Ectodermal cell (in vitro differentiated cells): ENCODE measurements at regions not wholly inside any gene's neighbourhood (a gene's known extent, or its start where the extent isn't known, plus 50 kb on each side); places are given as distances from the start of the nearest gene placed in this dataset.
"Not testable (repeated sequence)": the region's sequence is repeated elsewhere in the genome, so short reads cannot be mapped to it uniquely, and the experiment has no call there.

Source experiments
- H3K27ac ChIP-seq: 2 replicates; pipeline ENCODE4 v1.7.0; 2013; ENCODE audit warnings: mild to moderate bottlenecking, low read depth, low read length; ENCODE audit not compliant: insufficient read depth, poor library complexity, severe bottlenecking
- H3K27me3 ChIP-seq: 2 replicates; pipeline ENCODE4 v1.7.0; 2013; ENCODE audit warnings: mild to moderate bottlenecking, low read length; ENCODE audit not compliant: insufficient read depth, control insufficient read depth, poor library complexity, severe bottlenecking
- H3K36me3 ChIP-seq: one replicate; pipeline ENCODE4 v1.7.0; 2013; ENCODE audit warnings: low read length; ENCODE audit not compliant: control insufficient read depth, insufficient read depth
- H3K4me1 ChIP-seq: one replicate; pipeline ENCODE4 v1.7.0; 2013; ENCODE audit warnings: low read length; ENCODE audit not compliant: control insufficient read depth, insufficient read depth
- H3K4me3 ChIP-seq: 2 replicates; pipeline ENCODE4 v1.7.0; 2013; ENCODE audit warnings: low read depth, low read length, control low read depth; ENCODE audit not compliant: insufficient read depth
- H3K9me3 ChIP-seq: 2 replicates; pipeline ENCODE4 v1.7.0; 2013; ENCODE audit warnings: mild to moderate bottlenecking, low read length, moderate library complexity; ENCODE audit not compliant: control insufficient read depth
- WGBS, 2 experiments: methylation state at CpG; one replicate each; pipeline ENCODE4 v1.1.7; 2013; ENCODE audit warnings: missing lambda C conversion rate in 2 of 2; 5-methylcytosine and 5-hydroxymethylcytosine counted together

- no peaks in the 10 kb centered on the region for H3K9me3 ChIP-seq
- H3K4me1 ChIP-seq: no peaks in the 10 kb centered on the region
- no peak overlapping the region for H3K27ac ChIP-seq
- no peaks in the 10 kb centered on the region for H3K36me3 ChIP-seq
- 95 to 99% methylated on average over 4 of the region's 5 CpGs for WGBS, 2 experiments
- no peak overlapping the region for H3K4me3 ChIP-seq
- no peaks in the 10 kb centered on the region for H3K27me3 ChIP-seq
Observed at GRCh38 chrX:13188731-13189309, 131.0 kb downstream of the ATXN3L start.

- not testable (repeated sequence) for H3K27me3 ChIP-seq, H3K27ac ChIP-seq, H3K4me1 ChIP-seq, H3K9me3 ChIP-seq, H3K4me3 ChIP-seq, H3K36me3 ChIP-seq
- WGBS, 2 experiments: 100% methylated on average over 2 to 3 of the region's 3 CpGs
Observed at GRCh38 chrX:13186643-13187042, 133.2 kb downstream of the ATXN3L start.

- Histone ChIP-seq H3K4me1 (no peaks in the 10 kb centered on the region), H3K27me3 (no peaks in the 10 kb centered on the region), H3K27ac (no peak overlapping the region), H3K36me3 (no peaks in the 10 kb centered on the region), H3K9me3 (no peaks in the 10 kb centered on the region), H3K4me3 (no peak overlapping the region)
- WGBS, 2 experiments: 93 to 100% methylated on average over 1 of the region's 2 CpGs
Observed at GRCh38 chrX:13180807-13181206, 136.4 kb upstream of the FAM9C start.

- Histone ChIP-seq H3K4me3 (no peak overlapping the region), H3K4me1 (no peaks in the 10 kb centered on the region), H3K27ac (no peak overlapping the region), H3K27me3 (no peaks in the 10 kb centered on the region), H3K36me3 (no peaks in the 10 kb centered on the region), H3K9me3 (no peaks in the 10 kb centered on the region)
- 100% methylated on average over 1 to 2 of the region's 3 CpGs for WGBS, 2 experiments
Observed at GRCh38 chrX:13179586-13179985, 135.2 kb upstream of the FAM9C start.

- Histone ChIP-seq H3K9me3 (no peaks in the 10 kb centered on the region), H3K4me1 (no peaks in the 10 kb centered on the region), H3K27me3 (no peaks in the 10 kb centered on the region), H3K27ac (no peak overlapping the region), H3K36me3 (no peaks in the 10 kb centered on the region), H3K4me3 (no peak overlapping the region)
- WGBS, 2 experiments: 91 to 94% methylated on average over 2 of the region's 2 CpGs
Observed at GRCh38 chrX:13179100-13179499, 134.7 kb upstream of the FAM9C start.

- WGBS, 2 experiments: 85 to 95% methylated on average over 4 to 6 of the region's 6 CpGs
- H3K4me3 ChIP-seq: no peak overlapping the region
- H3K27ac ChIP-seq: no peak overlapping the region
- no peaks in the 10 kb centered on the region for H3K4me1 ChIP-seq
- H3K36me3 ChIP-seq: no peaks in the 10 kb centered on the region
- no peaks in the 10 kb centered on the region for H3K9me3 ChIP-seq
- no peaks in the 10 kb centered on the region for H3K27me3 ChIP-seq
Observed at GRCh38 chrX:13177921-13178566, 133.6 kb upstream of the FAM9C start.

GRCh38 chrX:13175056-13175455 lies 130.6 kb upstream of the FAM9C start:
- H3K9me3 ChIP-seq: no peaks in the 10 kb centered on the region
- H3K4me3 ChIP-seq: no peak overlapping the region
- WGBS, 2 experiments: 86 to 89% methylated on average over 1 to 2 of the region's 2 CpGs
- no peaks in the 10 kb centered on the region for H3K4me1 ChIP-seq
- no peaks in the 10 kb centered on the region for H3K27me3 ChIP-seq
- H3K36me3 ChIP-seq: no peaks in the 10 kb centered on the region
- H3K27ac ChIP-seq: no peak overlapping the region

GRCh38 chrX:13170966-13171558 lies 126.6 kb upstream of the FAM9C start:
- Histone ChIP-seq H3K36me3 (no peaks in the 10 kb centered on the region), H3K27ac (no peak overlapping the region), H3K27me3 (no peaks in the 10 kb centered on the region), H3K4me1 (no peaks in the 10 kb centered on the region), H3K4me3 (no peak overlapping the region), H3K9me3 (no peaks in the 10 kb centered on the region)
- 88 to 92% methylated on average over 1 of the region's 2 CpGs for WGBS, 2 experiments

GRCh38 chrX:13169684-13170083 lies 125.3 kb upstream of the FAM9C start:
- no peaks in the 10 kb centered on the region for H3K36me3 ChIP-seq
- WGBS, 2 experiments: 100% methylated on average over 1 of the region's 2 CpGs; no CpG with 5 or more reads in 1 of the 2 experiments

GRCh38 chrX:13168269-13168668 lies 123.8 kb upstream of the FAM9C start:
- Histone ChIP-seq H3K4me3 (no peak overlapping the region), H3K4me1 (no peaks in the 10 kb centered on the region), H3K36me3 (no peaks in the 10 kb centered on the region), H3K9me3 (no peaks in the 10 kb centered on the region), H3K27me3 (no peaks in the 10 kb centered on the region), H3K27ac (no peak overlapping the region)
- WGBS, 2 experiments: 92 to 97% methylated on average over 3 to 5 of the region's 5 CpGs

More at GRCh38 chrX:13169684-13170083, 125.3 kb upstream of the FAM9C start:
- Histone ChIP-seq H3K27me3 (no peaks in the 10 kb centered on the region), H3K4me3 (no peak overlapping the region), H3K4me1 (no peaks in the 10 kb centered on the region), H3K9me3 (no peaks in the 10 kb centered on the region), H3K27ac (no peak overlapping the region)
